ENCODE measurements at regions not wholly inside any gene's neighbourhood (a gene's known extent, or its start where the extent isn't known, plus 50 kb on each side); places are given as distances from the start of the nearest gene placed in this dataset.

DNA sequence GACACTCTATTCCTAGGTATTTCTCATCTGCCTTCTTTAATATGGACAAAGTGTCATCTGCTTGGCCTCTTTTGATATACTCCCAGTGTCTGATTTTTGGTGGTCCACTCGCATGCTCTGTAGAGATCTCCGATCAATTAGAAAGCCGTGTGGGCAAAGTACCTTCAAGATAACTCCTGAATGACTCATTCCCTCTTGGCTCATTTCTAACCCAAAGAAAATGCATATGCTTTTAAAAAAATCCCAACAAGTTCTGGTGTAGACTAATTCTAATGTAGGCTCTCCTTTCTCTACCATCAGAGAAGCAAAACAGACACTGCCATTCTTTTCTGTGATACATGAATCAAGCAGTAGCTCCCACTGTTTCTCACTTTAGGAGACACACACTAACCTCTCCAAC is 714.9 kb upstream of the ADGRL3 start:
- FAIRE-seq (no peak), DNase-seq (ENCODE audit: low read depth in 1 of 2, low spot score in 2 of 2) (no peak)
- no peak overlapping the region for H3K4me3 ChIP-seq (ENCODE audit: extremely low read depth in 1 of 4, insufficient read depth in 2 of 4, low read depth in 3 of 4, low read length in 4 of 4)
- no peak overlapping the region for H3K4me2 ChIP-seq (ENCODE audit: insufficient read depth in 1 of 2, low read depth in 2 of 2, low read length in 2 of 2)
- no peak overlapping the region for H4K8ac ChIP-seq (ENCODE audit: extremely low read depth, insufficient read depth, low read length)
- no peaks in the 10 kb centered on the region for H3K27me3 ChIP-seq (replicated peaks in 1 of 4; ENCODE audit: control insufficient read depth in 3 of 4, extremely low read depth in 1 of 4, insufficient read depth in 3 of 4, low read length in 3 of 4)
- 0 out of 2 replicates have a peak overlapping the region, but pooled peaks have one; percentile 32 for H2AFZ ChIP-seq (ENCODE audit: low read length)
- H4K20me1 ChIP-seq (replicated peaks in 1 of 2; ENCODE audit: control insufficient read depth in 1 of 2, insufficient read depth in 2 of 2, low read length in 2 of 2), result no peaks in the 10 kb centered on the region
- TF ChIP-seq SP1 (IDR thresholded peaks at IDR 0.05; ENCODE audit: low read depth, low read length) (no peak), CTBP2 (IDR thresholded peaks at IDR 0.05; ENCODE audit: borderline replicate concordance, insufficient read depth, insufficient read length, low read length) (no peak), CBX5 (IDR thresholded peaks at IDR 0.05; ENCODE audit: low read depth, low read length) (no peak), BACH1 (IDR thresholded peaks at IDR 0.05; ENCODE audit: low read length) (no peak), POLR2A (IDR thresholded peaks at IDR 0.05; ENCODE audit: control extremely low read depth in 1 of 2, low read depth in 2 of 2, low read length in 2 of 2) (no peak), GABPA (IDR thresholded peaks at IDR 0.05; ENCODE audit: borderline replicate concordance, insufficient read depth, low read length) (no peak), EZH2 (IDR thresholded peaks at IDR 0.05; ENCODE audit: low read depth, low read length, severe bottlenecking) (no peak)
- TF ChIP-seq, protein P1, sequence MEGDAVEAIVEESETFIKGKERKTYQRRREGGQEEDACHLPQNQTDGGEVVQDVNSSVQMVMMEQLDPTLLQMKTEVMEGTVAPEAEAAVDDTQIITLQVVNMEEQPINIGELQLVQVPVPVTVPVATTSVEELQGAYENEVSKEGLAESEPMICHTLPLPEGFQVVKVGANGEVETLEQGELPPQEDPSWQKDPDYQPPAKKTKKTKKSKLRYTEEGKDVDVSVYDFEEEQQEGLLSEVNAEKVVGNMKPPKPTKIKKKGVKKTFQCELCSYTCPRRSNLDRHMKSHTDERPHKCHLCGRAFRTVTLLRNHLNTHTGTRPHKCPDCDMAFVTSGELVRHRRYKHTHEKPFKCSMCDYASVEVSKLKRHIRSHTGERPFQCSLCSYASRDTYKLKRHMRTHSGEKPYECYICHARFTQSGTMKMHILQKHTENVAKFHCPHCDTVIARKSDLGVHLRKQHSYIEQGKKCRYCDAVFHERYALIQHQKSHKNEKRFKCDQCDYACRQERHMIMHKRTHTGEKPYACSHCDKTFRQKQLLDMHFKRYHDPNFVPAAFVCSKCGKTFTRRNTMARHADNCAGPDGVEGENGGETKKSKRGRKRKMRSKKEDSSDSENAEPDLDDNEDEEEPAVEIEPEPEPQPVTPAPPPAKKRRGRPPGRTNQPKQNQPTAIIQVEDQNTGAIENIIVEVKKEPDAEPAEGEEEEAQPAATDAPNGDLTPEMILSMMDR (IDR thresholded peaks at IDR 0.05; ENCODE audit: control extremely low read depth in 1 of 3, insufficient read depth in 1 of 3, low read depth in 1 of 3, low read length in 3 of 3), result no peak
- H3K4me1 ChIP-seq (replicated peaks in 1 of 4; ENCODE audit: control insufficient read depth in 3 of 4, insufficient read depth in 4 of 4, low read length in 3 of 4), result peaks cover 0 to 4% (median 0%) of the 10 kb centered on the region in 4 experiments; a peak in 2 of 7 replicates
- no peak overlapping the region for H2BK15ac ChIP-seq (ENCODE audit: low read length)
- no peak overlapping the region for H4K5ac ChIP-seq (ENCODE audit: insufficient read length, low read depth, low read length)
- no peak overlapping the region for H2AK5ac ChIP-seq (ENCODE audit: low read depth, low read length)
- no peak overlapping the region for H3K23ac ChIP-seq (ENCODE audit: insufficient read length)
- 87% methylated on average over 3 of the region's 3 CpGs; no CpG with 5 or more reads in 1 of the 2 experiments for WGBS, 2 experiments (ENCODE audit: extremely low coverage in 1 of 2, insufficient coverage in 1 of 2, insufficient read length in 1 of 2, insufficient replicate concordance in 2 of 2, low coverage in 1 of 2, low lambda C conversion rate in 2 of 2, missing lambda C conversion rate in 1 of 2)
- H2BK5ac ChIP-seq (ENCODE audit: low read depth, low read length), result no peak overlapping the region
- H2BK12ac ChIP-seq (ENCODE audit: low read depth, low read length), result no peak overlapping the region
- no peak overlapping the region for H4K91ac ChIP-seq (replicated peaks; ENCODE audit: insufficient read length, low read length)
- no peaks in the 10 kb centered on the region for H3K36me3 ChIP-seq (ENCODE audit: control insufficient read depth in 2 of 4, insufficient read depth in 4 of 4, low read length in 3 of 4)
- H3K79me2 ChIP-seq (ENCODE audit: control insufficient read depth in 1 of 2, insufficient read depth in 2 of 2, low read length in 2 of 2), result no peaks in the 10 kb centered on the region
- no peak overlapping the region for H3K9ac ChIP-seq (replicated peaks in 1 of 4; ENCODE audit: extremely low read depth in 1 of 4, low read depth in 3 of 4, low read length in 3 of 4)
- ChIA-PET CTCF (ENCODE audit: partially characterized antibody) (no interaction called here), POLR2A (ENCODE audit: partially characterized antibody) (no interaction called here)
- no peak overlapping the region for H3K4ac ChIP-seq (replicated peaks; ENCODE audit: insufficient read length, low read depth, low read length)
- H3K9me3 ChIP-seq (ENCODE audit: insufficient read depth in 2 of 2, low read depth in 1 of 2, low read length in 1 of 2), result no peaks in the 10 kb centered on the region
- no peaks in the 10 kb centered on the region for H3K23me2 ChIP-seq (ENCODE audit: low read depth, low read length)
- no peak overlapping the region for H2BK20ac ChIP-seq (ENCODE audit: low read length)
- H3K56ac ChIP-seq (replicated peaks; ENCODE audit: insufficient read length, low read depth, low read length), result no peak overlapping the region
- no peak overlapping the region for H3K14ac ChIP-seq (ENCODE audit: insufficient read length)
- H3K79me1 ChIP-seq (ENCODE audit: low read depth, low read length), result no peaks in the 10 kb centered on the region
- no peak overlapping the region for H2BK120ac ChIP-seq (replicated peaks; ENCODE audit: low read depth, low read length)
- H3K18ac ChIP-seq (ENCODE audit: extremely low read depth, low read length), result no peak overlapping the region
- H3K27ac ChIP-seq (ENCODE audit: low read depth, low read length), result no peak overlapping the region
